ENCODE measurements at regions not wholly inside any gene's neighbourhood (a gene's known extent, or its start where the extent isn't known, plus 50 kb on each side); places are given as distances from the start of the nearest gene placed in this dataset.

- no peak for DNase-seq (ENCODE audit: insufficient read length, low spot score, missing footprints)
Observed at GRCh38 chr5:56622141-56622540, 193.2 kb upstream of the MAP3K1 start.

GRCh38 chr5:56620903-56621677 is 194.3 kb upstream of the MAP3K1 start:
- Histone ChIP-seq H3K4me3 (ENCODE audit: insufficient read depth, low read length) (no peak overlapping the region), H3K79me2 (ENCODE audit: insufficient read depth, low read length) (no peaks in the 10 kb centered on the region), H3K4me1 (ENCODE audit: insufficient read depth, low read length) (peaks cover 20% of the 10 kb centered on the region), H3K4me2 (ENCODE audit: insufficient read depth, low read length) (no peak overlapping the region), H4K20me1 (ENCODE audit: insufficient read depth, low read length) (no peaks in the 10 kb centered on the region), H3K27ac (ENCODE audit: low read depth, low read length) (peak overlapping the region; percentile 67), H3K27me3 (ENCODE audit: insufficient read depth, low read length) (no peaks in the 10 kb centered on the region), H3K36me3 (ENCODE audit: insufficient read depth, low read length) (no peaks in the 10 kb centered on the region), H3K9me3 (ENCODE audit: low read depth, low read length) (peaks cover 6% of the 10 kb centered on the region), H2AFZ (ENCODE audit: low read length) (no peak overlapping the region)
- DNase-seq (ENCODE audit: insufficient read length, low spot score, missing footprints), result no peak
- TF ChIP-seq CTCF (IDR thresholded peaks at IDR 0.05; ENCODE audit: extremely low read depth, low read depth, low read length), result no peak

More at GRCh38 chr5:56622141-56622540, 193.2 kb upstream of the MAP3K1 start:
- H3K27ac ChIP-seq (ENCODE audit: low read depth, low read length), result peak overlapping the region; percentile 51
- H3K4me3 ChIP-seq (ENCODE audit: insufficient read depth, low read length), result no peak overlapping the region
- H3K4me1 ChIP-seq (ENCODE audit: insufficient read depth, low read length), result peaks cover 23% of the 10 kb centered on the region
- no peaks in the 10 kb centered on the region for H3K79me2 ChIP-seq (ENCODE audit: insufficient read depth, low read length)
- H3K9me3 ChIP-seq (ENCODE audit: low read depth, low read length), result peaks cover 6% of the 10 kb centered on the region
- no peak for TF ChIP-seq CTCF (IDR thresholded peaks at IDR 0.05; ENCODE audit: extremely low read depth, low read depth, low read length)
- H4K20me1 ChIP-seq (ENCODE audit: insufficient read depth, low read length), result no peaks in the 10 kb centered on the region
- H3K27me3 ChIP-seq (ENCODE audit: insufficient read depth, low read length), result no peaks in the 10 kb centered on the region
- H3K4me2 ChIP-seq (ENCODE audit: insufficient read depth, low read length), result no peak overlapping the region
- H2AFZ ChIP-seq (ENCODE audit: low read length), result no peak overlapping the region
- no peaks in the 10 kb centered on the region for H3K36me3 ChIP-seq (ENCODE audit: insufficient read depth, low read length)

- Histone ChIP-seq H4K20me1 (ENCODE audit: insufficient read depth, low read length) (no peaks in the 10 kb centered on the region), H3K79me2 (ENCODE audit: insufficient read depth, low read length) (no peaks in the 10 kb centered on the region), H3K27me3 (ENCODE audit: insufficient read depth, low read length) (no peaks in the 10 kb centered on the region), H2AFZ (ENCODE audit: low read length) (no peak overlapping the region), H3K4me2 (ENCODE audit: insufficient read depth, low read length) (no peak overlapping the region), H3K27ac (ENCODE audit: low read depth, low read length) (no peak overlapping the region), H3K36me3 (ENCODE audit: insufficient read depth, low read length) (no peaks in the 10 kb centered on the region), H3K9me3 (ENCODE audit: low read depth, low read length) (peaks cover 6% of the 10 kb centered on the region), H3K4me1 (ENCODE audit: insufficient read depth, low read length) (peaks cover 4% of the 10 kb centered on the region), H3K4me3 (ENCODE audit: insufficient read depth, low read length) (no peak overlapping the region)
- no peak for TF ChIP-seq CTCF (IDR thresholded peaks at IDR 0.05; ENCODE audit: extremely low read depth, low read depth, low read length)
- no peak for DNase-seq (ENCODE audit: insufficient read length, low spot score, missing footprints)
Observed at GRCh38 chr5:56617998-56618397, 197.4 kb upstream of the MAP3K1 start.

- Histone ChIP-seq H3K79me2 (ENCODE audit: insufficient read depth, low read length) (no peaks in the 10 kb centered on the region), H2AFZ (ENCODE audit: low read length) (no peak overlapping the region), H3K27me3 (ENCODE audit: insufficient read depth, low read length) (no peaks in the 10 kb centered on the region), H3K27ac (ENCODE audit: low read depth, low read length) (no peak overlapping the region), H3K4me1 (ENCODE audit: insufficient read depth, low read length) (peaks cover 4% of the 10 kb centered on the region), H3K4me3 (ENCODE audit: insufficient read depth, low read length) (no peak overlapping the region), H3K36me3 (ENCODE audit: insufficient read depth, low read length) (no peaks in the 10 kb centered on the region), H3K4me2 (ENCODE audit: insufficient read depth, low read length) (no peak overlapping the region), H3K9me3 (ENCODE audit: low read depth, low read length) (peaks cover 6% of the 10 kb centered on the region), H4K20me1 (ENCODE audit: insufficient read depth, low read length) (no peaks in the 10 kb centered on the region)
- no peak for TF ChIP-seq CTCF (IDR thresholded peaks at IDR 0.05; ENCODE audit: extremely low read depth, low read depth, low read length)
- no peak for DNase-seq (ENCODE audit: insufficient read length, low spot score, missing footprints)
Observed at GRCh38 chr5:56616454-56617160, 198.7 kb upstream of the MAP3K1 start.

Measured in osteoblast (primary cell).